ENCODE measurements at regions not wholly inside any gene's neighbourhood (a gene's known extent, or its start where the extent isn't known, plus 50 kb on each side); places are given as distances from the start of the nearest gene placed in this dataset.

DNA sequence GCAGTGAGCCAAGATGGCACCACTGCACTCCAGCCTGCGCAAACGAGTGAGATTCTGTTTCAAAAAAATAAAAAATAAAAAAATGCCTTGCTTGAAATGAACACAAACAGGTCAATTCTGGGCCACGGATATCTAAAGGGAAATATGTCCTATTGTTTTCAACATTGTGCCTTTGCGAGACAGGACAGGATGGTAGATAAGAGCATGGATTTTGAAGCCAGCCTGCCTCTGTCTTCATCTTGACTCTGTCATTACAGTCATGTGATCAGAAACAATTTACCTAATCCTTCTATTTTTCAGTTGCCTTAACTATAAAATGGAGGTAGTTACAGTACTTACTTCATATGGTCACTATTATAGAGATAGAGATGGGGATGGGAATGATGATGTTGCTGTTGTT, 56.7 kb upstream of the ZSWIM5 start:
- TF ChIP-seq CTCF (IDR thresholded peaks at IDR 0.05) (no peak), POLR2AphosphoS5 (IDR thresholded peaks at IDR 0.05) (no peak)
